ENCODE measurements at regions not wholly inside any gene's neighbourhood (a gene's known extent, or its start where the extent isn't known, plus 50 kb on each side); places are given as distances from the start of the nearest gene placed in this dataset.
A peak's percentile ranks its signal among the peaks of the same experiment; 100 is the strongest.
"Not testable (repeated sequence)": the region's sequence is repeated elsewhere in the genome, so short reads cannot be mapped to it uniquely, and the experiment has no call there.

GRCh38 chr12:46518169-46518568 is 145.6 kb upstream of the SLC38A2 start:
- H3K27ac ChIP-seq (ENCODE audit: low read depth) = peak overlapping the region; percentile 44
- no peaks in the 10 kb centered on the region for H3K36me3 ChIP-seq (ENCODE audit: insufficient read depth)
- H3K4me3 ChIP-seq (ENCODE audit: low read depth, low read length) = no peak overlapping the region
- DNase-seq (ENCODE audit: extremely low spot score) = no peak
- no peaks in the 10 kb centered on the region for H3K4me1 ChIP-seq (ENCODE audit: insufficient read depth)

- no peak for DNase-seq (ENCODE audit: extremely low spot score)
- H3K4me1 ChIP-seq (ENCODE audit: insufficient read depth) = no peaks in the 10 kb centered on the region
- WGBS = 70% methylated on average over 1 of the region's 1 CpG
- H3K4me3 ChIP-seq (ENCODE audit: low read depth, low read length) = no peak overlapping the region
- H3K27ac ChIP-seq (ENCODE audit: low read depth) = no peak overlapping the region
- H3K36me3 ChIP-seq (ENCODE audit: insufficient read depth) = no peaks in the 10 kb centered on the region
Observed at GRCh38 chr12:46517579-46517962, 145.0 kb upstream of the SLC38A2 start.

GRCh38 chr12:46516933-46517578 is 144.5 kb upstream of the SLC38A2 start:
- no peak for DNase-seq (ENCODE audit: extremely low spot score)
- no peaks in the 10 kb centered on the region for H3K4me1 ChIP-seq (ENCODE audit: insufficient read depth)
- H3K27ac ChIP-seq (ENCODE audit: low read depth) = no peak overlapping the region
- H3K4me3 ChIP-seq (ENCODE audit: low read depth, low read length) = no peak overlapping the region
- no peaks in the 10 kb centered on the region for H3K36me3 ChIP-seq (ENCODE audit: insufficient read depth)
- WGBS = 91% methylated on average over 6 of the region's 6 CpGs

- Histone ChIP-seq H3K4me3 (ENCODE audit: low read depth, low read length) (no peak overlapping the region), H3K4me1 (ENCODE audit: insufficient read depth) (no peaks in the 10 kb centered on the region), H3K36me3 (ENCODE audit: insufficient read depth) (no peaks in the 10 kb centered on the region), H3K27ac (ENCODE audit: low read depth) (no peak overlapping the region)
- DNase-seq (ENCODE audit: extremely low spot score) = no peak
- 92% methylated on average over 5 of the region's 5 CpGs for WGBS
Observed at GRCh38 chr12:46516238-46516932, 143.8 kb upstream of the SLC38A2 start.

GRCh38 chr12:46515829-46516228 is 143.3 kb upstream of the SLC38A2 start:
- H3K27ac ChIP-seq (ENCODE audit: low read depth) = no peak overlapping the region
- DNase-seq (ENCODE audit: extremely low spot score) = no peak
- WGBS = 97% methylated on average over 1 of the region's 1 CpG
- H3K4me3 ChIP-seq (ENCODE audit: low read depth, low read length) = no peak overlapping the region
- H3K36me3 ChIP-seq (ENCODE audit: insufficient read depth) = no peaks in the 10 kb centered on the region
- no peaks in the 10 kb centered on the region for H3K4me1 ChIP-seq (ENCODE audit: insufficient read depth)

- H3K4me1 ChIP-seq (ENCODE audit: insufficient read depth) = no peaks in the 10 kb centered on the region
Observed at GRCh38 chr12:46514886-46515285, 142.3 kb upstream of the SLC38A2 start.

GRCh38 chr12:46510257-46510656 is 137.7 kb upstream of the SLC38A2 start:
- not testable (repeated sequence) for DNase-seq (ENCODE audit: extremely low spot score); H3K4me1 ChIP-seq (ENCODE audit: insufficient read depth); H3K27ac ChIP-seq (ENCODE audit: low read depth); H3K4me3 ChIP-seq (ENCODE audit: low read depth, low read length); H3K36me3 ChIP-seq (ENCODE audit: insufficient read depth)

More at GRCh38 chr12:46514886-46515285, 142.3 kb upstream of the SLC38A2 start:
- Histone ChIP-seq H3K4me3 (ENCODE audit: low read depth, low read length) (no peak overlapping the region), H3K36me3 (ENCODE audit: insufficient read depth) (no peaks in the 10 kb centered on the region), H3K27ac (ENCODE audit: low read depth) (no peak overlapping the region)
- DNase-seq (ENCODE audit: extremely low spot score) = no peak
- 94% methylated on average over 2 of the region's 2 CpGs for WGBS

GRCh38 chr12:46509135-46509534 is 136.6 kb upstream of the SLC38A2 start:
- H3K4me3 ChIP-seq (ENCODE audit: low read depth, low read length) = no peak overlapping the region
- no peak overlapping the region for H3K27ac ChIP-seq (ENCODE audit: low read depth)
- DNase-seq (ENCODE audit: extremely low spot score) = no peak
- H3K36me3 ChIP-seq (ENCODE audit: insufficient read depth) = no peaks in the 10 kb centered on the region
- WGBS = 25% methylated on average over 1 of the region's 1 CpG
- H3K4me1 ChIP-seq (ENCODE audit: insufficient read depth) = no peaks in the 10 kb centered on the region

GRCh38 chr12:46508651-46509050 is 136.1 kb upstream of the SLC38A2 start:
- 88% methylated on average over 6 of the region's 6 CpGs for WGBS
- no peak for DNase-seq (ENCODE audit: extremely low spot score)
- Histone ChIP-seq H3K4me3 (ENCODE audit: low read depth, low read length) (no peak overlapping the region), H3K4me1 (ENCODE audit: insufficient read depth) (no peaks in the 10 kb centered on the region), H3K36me3 (ENCODE audit: insufficient read depth) (no peaks in the 10 kb centered on the region), H3K27ac (ENCODE audit: low read depth) (no peak overlapping the region)

- Histone ChIP-seq H3K4me3 (ENCODE audit: low read depth, low read length) (no peak overlapping the region), H3K27ac (ENCODE audit: low read depth) (no peak overlapping the region), H3K36me3 (ENCODE audit: insufficient read depth) (no peaks in the 10 kb centered on the region), H3K4me1 (ENCODE audit: insufficient read depth) (no peaks in the 10 kb centered on the region)
- DNase-seq (ENCODE audit: extremely low spot score) = no peak
Observed at GRCh38 chr12:46507766-46508165, 135.2 kb upstream of the SLC38A2 start.

GRCh38 chr12:46506961-46507360 is 134.4 kb upstream of the SLC38A2 start:
- WGBS = 93% methylated on average over 1 of the region's 1 CpG
- DNase-seq (ENCODE audit: extremely low spot score) = no peak
- Histone ChIP-seq H3K36me3 (ENCODE audit: insufficient read depth) (no peaks in the 10 kb centered on the region), H3K27ac (ENCODE audit: low read depth) (no peak overlapping the region), H3K4me3 (ENCODE audit: low read depth, low read length) (no peak overlapping the region), H3K4me1 (ENCODE audit: insufficient read depth) (no peaks in the 10 kb centered on the region)

GRCh38 chr12:46506198-46506597 is 133.6 kb upstream of the SLC38A2 start:
- Histone ChIP-seq H3K4me3 (ENCODE audit: low read depth, low read length) (no peak overlapping the region), H3K4me1 (ENCODE audit: insufficient read depth) (no peaks in the 10 kb centered on the region), H3K27ac (ENCODE audit: low read depth) (no peak overlapping the region), H3K36me3 (ENCODE audit: insufficient read depth) (no peaks in the 10 kb centered on the region)
- DNase-seq (ENCODE audit: extremely low spot score) = no peak
- WGBS = 95% methylated on average over 2 of the region's 2 CpGs

GRCh38 chr12:46504494-46504893 is 131.9 kb upstream of the SLC38A2 start:
- Histone ChIP-seq H3K4me1 (ENCODE audit: insufficient read depth) (no peaks in the 10 kb centered on the region), H3K4me3 (ENCODE audit: low read depth, low read length) (no peak overlapping the region), H3K36me3 (ENCODE audit: insufficient read depth) (no peaks in the 10 kb centered on the region), H3K27ac (ENCODE audit: low read depth) (no peak overlapping the region)
- WGBS = 57% methylated on average over 1 of the region's 1 CpG
- no peak for DNase-seq (ENCODE audit: extremely low spot score)

GRCh38 chr12:46503637-46504175 is 131.1 kb upstream of the SLC38A2 start:
- no peak for DNase-seq (ENCODE audit: extremely low spot score)
- H3K27ac ChIP-seq (ENCODE audit: low read depth) = no peak overlapping the region
- H3K4me3 ChIP-seq (ENCODE audit: low read depth, low read length) = no peak overlapping the region
- no peaks in the 10 kb centered on the region for H3K36me3 ChIP-seq (ENCODE audit: insufficient read depth)
- H3K4me1 ChIP-seq (ENCODE audit: insufficient read depth) = no peaks in the 10 kb centered on the region
- WGBS = 84% methylated on average over 1 of the region's 1 CpG
